Upper lobe of right lung (tissue), 1 donor: ENCODE measurements at regions not wholly inside any gene's neighbourhood (a gene's known extent, or its start where the extent isn't known, plus 50 kb on each side); places are given as distances from the start of the nearest gene placed in this dataset.

Experiments used
- ATAC-seq: fragments of 200-7000 bp; cut with Tn5 transposase; one replicate; pipeline ENCODE4 v1.9.1; 2020; ENCODE audit warnings: mild to moderate bottlenecking, moderate library complexity
- DNase-seq: peaks from one replicate; pipeline ENCODE4 v3.0.0-alpha.2; 2020
- H3K27ac ChIP-seq: fragments of 200-600 bp; one replicate; pipeline ENCODE4 v1.8.0; 2022
- H3K27me3 ChIP-seq: fragments of 200-600 bp; one replicate; pipeline ENCODE4 v1.8.0; 2022; ENCODE audit warnings: mild to moderate bottlenecking
- H3K36me3 ChIP-seq: fragments of 200-600 bp; one replicate; pipeline ENCODE4 v1.8.0; 2022
- H3K4me1 ChIP-seq: fragments of 200-600 bp; one replicate; pipeline ENCODE4 v1.8.0; 2022
- H3K4me3 ChIP-seq: fragments of 200-600 bp; one replicate; pipeline ENCODE4 v1.8.0; 2022; ENCODE audit warnings: mild to moderate bottlenecking
- H3K9me3 ChIP-seq: fragments of 200-600 bp; one replicate; pipeline ENCODE4 v1.8.0; 2022
- CTCF ChIP-seq: fragments of 200-600 bp; IDR thresholded peaks from one replicate; pipeline ENCODE4 v1.8.0; 2022; ENCODE audit warnings: antibody characterized with exemption
- intact Hi-C: fragments of 100-400 bp; cut with DNase I; formaldehyde crosslinking; loops from one replicate; pipeline ENCODE4 v1.11.0; 2022
- donor health status: DM: no; HTN: yes; CAD: no; lungs with severe emphysema.

GRCh38 chr21:31524140-31524539, 135.4 kb upstream of the SOD1 start:
- intact Hi-C loops, result no loop called here
- no peaks in the 10 kb centered on the region for H3K36me3 ChIP-seq
- no peaks in the 10 kb centered on the region for H3K9me3 ChIP-seq
- no peak overlapping the region for H3K4me3 ChIP-seq
- H3K4me1 ChIP-seq, result no peaks in the 10 kb centered on the region
- H3K27ac ChIP-seq, result no peak overlapping the region
- ATAC-seq (no peak), DNase-seq (no peak)
- H3K27me3 ChIP-seq, result no peaks in the 10 kb centered on the region
- no peak for TF ChIP-seq CTCF

GRCh38 chr21:31521515-31521914, 138.0 kb upstream of the SOD1 start:
- Histone ChIP-seq H3K27me3 (no peaks in the 10 kb centered on the region), H3K4me3 (no peak overlapping the region), H3K4me1 (no peaks in the 10 kb centered on the region), H3K36me3 (no peaks in the 10 kb centered on the region), H3K9me3 (no peaks in the 10 kb centered on the region), H3K27ac (no peak overlapping the region)
- intact Hi-C loops, result no loop called here
- no peak for TF ChIP-seq CTCF
- DNase-seq, result no peak
- no peak for ATAC-seq

GRCh38 chr21:31520561-31521098, 138.9 kb upstream of the SOD1 start:
- no peaks in the 10 kb centered on the region for H3K9me3 ChIP-seq
- ATAC-seq, result no peak
- no peak for DNase-seq
- no peaks in the 10 kb centered on the region for H3K27me3 ChIP-seq
- intact Hi-C loops, result no loop called here
- no peaks in the 10 kb centered on the region for H3K4me1 ChIP-seq
- no peak for TF ChIP-seq CTCF
- no peak overlapping the region for H3K4me3 ChIP-seq
- H3K36me3 ChIP-seq, result no peaks in the 10 kb centered on the region
- no peak overlapping the region for H3K27ac ChIP-seq

- no peak for DNase-seq
- Histone ChIP-seq H3K27me3 (no peaks in the 10 kb centered on the region), H3K36me3 (no peaks in the 10 kb centered on the region), H3K4me1 (no peaks in the 10 kb centered on the region), H3K27ac (no peak overlapping the region), H3K9me3 (no peaks in the 10 kb centered on the region), H3K4me3 (no peak overlapping the region)
- no peak for TF ChIP-seq CTCF
- ATAC-seq, result no peak
- intact Hi-C loops, result no loop called here
These were observed 140.9 kb upstream of the SOD1 start for GRCh38 chr21:31518580-31518979.

GRCh38 chr21:31517664-31518414, 141.7 kb upstream of the SOD1 start:
- ATAC-seq, result no peak
- H3K4me1 ChIP-seq, result no peaks in the 10 kb centered on the region
- H3K36me3 ChIP-seq, result no peaks in the 10 kb centered on the region
- H3K9me3 ChIP-seq, result no peaks in the 10 kb centered on the region
- no peak overlapping the region for H3K4me3 ChIP-seq
- no peak for TF ChIP-seq CTCF
- DNase-seq, result no peak
- intact Hi-C loops, result no loop called here
- H3K27ac ChIP-seq, result no peak overlapping the region
- no peaks in the 10 kb centered on the region for H3K27me3 ChIP-seq
